GM12878 (cell line): ENCODE measurements at regions not wholly inside any gene's neighbourhood (a gene's known extent, or its start where the extent isn't known, plus 50 kb on each side); places are given as distances from the start of the nearest gene placed in this dataset.

Experiments
- ATAC-seq: fragments of 200-7000 bp; cut with Tn5 transposase; 3 replicates; pipeline ENCODE4 v1.9.1; 2020; ENCODE audit warnings: mild to moderate bottlenecking, moderate library complexity
- BruUV-seq: library from RNA; stranded (reverse); fragments of 400-500 nt; replicated peaks from 2 replicates; lab custom pipeline; 2021; lab: Mats Ljungman, UMichigan
- CTCF ChIA-PET: fragments of 300-600 bp; sonication (Branson Sonifier 250); formaldehyde crosslinking; extraction: SDS; loops from one replicate; lab custom pipeline; 2021; ENCODE audit warnings: inconsistent platforms; lab: Yijun Ruan, JAX
- POLR2A ChIA-PET: fragments of 350-600 bp; formaldehyde crosslinking; extraction: SDS; loops from one replicate; lab custom pipeline; 2021; ENCODE audit warnings: inconsistent platforms; lab: Charles Lee
- RAD21 ChIA-PET: fragments of 300-600 bp; sonication (Branson Sonifier 250); formaldehyde crosslinking; loops from one replicate; lab custom pipeline; 2023; ENCODE audit warnings: antibody characterized with exemption; ENCODE audit not compliant: unreplicated experiment; lab: Charles Lee
- SMC1A ChIA-PET: fragments of 300-600 bp; sonication (Branson Sonifier 250); formaldehyde crosslinking; loops from one replicate; lab custom pipeline; 2023; ENCODE audit not compliant: unreplicated experiment, uncharacterized antibody; lab: Charles Lee
- DNase-seq: peaks from one replicate; pipeline ENCODE4 v3.0.0-alpha.2; 2011; ENCODE audit warnings: low read depth, low spot score
- FAIRE-seq: peaks from 3 replicates; lab custom pipeline; 2011; peaks lifted over from hg19 to GRCh38; lab: Jason Lieb, UNC
- H2AFZ ChIP-seq: 2 replicates; pipeline ENCODE4 v1.6.0; 2011; ENCODE audit warnings: low read depth, low read length, control low read depth; ENCODE audit not compliant: control insufficient read depth
- H3K27ac ChIP-seq: 2 replicates; pipeline ENCODE4 v1.5.1; 2011; ENCODE audit warnings: control low read depth; ENCODE audit not compliant: control insufficient read depth, insufficient read depth
- H3K27me3 ChIP-seq, 2 experiments: replicated peaks in 1 of 2; 2 replicates each; pipeline versions ENCODE4 v1.6.0 to v1.6.1; 2011; ENCODE audit warnings: low read length in 1 of 2; ENCODE audit not compliant: control insufficient read depth in 2 of 2, insufficient read depth in 2 of 2
- H3K36me3 ChIP-seq, 2 experiments: 2 replicates each; pipeline ENCODE4 v1.5.1; 2011; ENCODE audit warnings: low read length in 1 of 2; ENCODE audit not compliant: control insufficient read depth in 2 of 2, insufficient read depth in 2 of 2
- H3K4me1 ChIP-seq: 2 replicates; pipeline ENCODE4 v1.6.1; 2011; ENCODE audit warnings: mild to moderate bottlenecking, low read length, moderate library complexity, mixed read lengths; ENCODE audit not compliant: control insufficient read depth, insufficient read depth
- H3K4me2 ChIP-seq: 2 replicates; pipeline ENCODE4 v1.6.0; 2011; ENCODE audit warnings: control low read depth; ENCODE audit not compliant: control insufficient read depth, insufficient read depth
- H3K4me3 ChIP-seq: fragments of 200-600 bp; sonication (generic); 2 replicates; pipeline ENCODE4 v1.5.1; 2016
- H3K79me2 ChIP-seq: 2 replicates; pipeline ENCODE4 v1.6.0; 2011; ENCODE audit warnings: low read length; ENCODE audit not compliant: control insufficient read depth, insufficient read depth
- H3K9ac ChIP-seq: 2 replicates; pipeline ENCODE4 v1.8.0; 2011; ENCODE audit warnings: low read length, control low read depth, mixed read lengths; ENCODE audit not compliant: control insufficient read depth, insufficient read depth
- H3K9me3 ChIP-seq: replicated peaks from 3 replicates; pipeline ENCODE4 v1.5.1; 2011; ENCODE audit warnings: mild to moderate bottlenecking, low read length; ENCODE audit not compliant: control insufficient read depth, insufficient read depth
- H4K20me1 ChIP-seq: 2 replicates; pipeline ENCODE4 v1.6.0; 2011; ENCODE audit not compliant: control insufficient read depth, insufficient read depth
- CHD4 ChIP-seq: fragments of 200-600 bp; sonication (generic); IDR thresholded peaks from 2 replicates; pipeline ENCODE4 v1.6.1; 2016; ENCODE audit warnings: mild to moderate bottlenecking
- CREB1 ChIP-seq: IDR thresholded peaks from 2 replicates; pipeline ENCODE4 v1.6.1; 2012; ENCODE audit warnings: low read depth, mild to moderate bottlenecking, inconsistent platforms
- GATAD2B ChIP-seq: fragments of 450-650 bp; conservative IDR thresholded peaks from 2 replicates; pipeline ENCODE4 v1.6.1; 2017; ENCODE audit warnings: low read depth, mild to moderate bottlenecking, moderate library complexity
- KAT2A ChIP-seq: conservative IDR thresholded peaks from 2 replicates; pipeline ENCODE4 v1.6.1; 2011; ENCODE audit warnings: low read depth, low read length; ENCODE audit not compliant: control insufficient read depth
- KLF5 ChIP-seq: fragments of 450-650 bp; IDR thresholded peaks from 2 replicates; pipeline ENCODE4 v1.6.1; 2014; ENCODE audit warnings: mild to moderate bottlenecking; ENCODE audit not compliant: partially characterized antibody
- RAD21 ChIP-seq: IDR thresholded peaks from 2 replicates; pipeline ENCODE4 v1.6.1; 2011; ENCODE audit warnings: mild to moderate bottlenecking, low read depth, low read length, moderate library complexity; ENCODE audit not compliant: insufficient read depth
- SMC3 ChIP-seq: IDR thresholded peaks from 2 replicates; pipeline ENCODE4 v1.6.1; 2011; ENCODE audit warnings: low read length, improper control_type of control experiment, borderline replicate concordance
- ZBTB33 ChIP-seq: fragments of 450-650 bp; IDR thresholded peaks from 2 replicates; pipeline ENCODE4 v1.6.1; 2017; ENCODE audit warnings: mild to moderate bottlenecking
- WGBS: methylation state at CpG from one replicate; pipeline ENCODE4 v1.1.6; 2016; ENCODE audit warnings: low lambda C conversion rate; ENCODE audit not compliant: insufficient replicate concordance, insufficient coverage; ENCODE audit errors: missing lambda C conversion rate; 5-methylcytosine and 5-hydroxymethylcytosine counted together
- in situ Hi-C: fragments of 300-500 bp; cut with MboI; formaldehyde crosslinking; loops from 9 replicates; pipeline ENCODE4 v1.14.3; 2018; ENCODE audit warnings: mixed read lengths
- intact Hi-C: fragments of 100-400 bp; cut with micrococcal nuclease; formaldehyde crosslinking; loops from one replicate; pipeline ENCODE4 v1.14.2; 2022; ENCODE audit not compliant: unreplicated experiment
- TF ChIP-seq, protein P1 (sequence below): fragments of 450-650 bp; formaldehyde crosslinking; IDR thresholded peaks from 2 replicates; pipeline ENCODE4 v1.4.0; 2022; ENCODE audit warnings: mild to moderate bottlenecking, moderate library complexity
- TF ChIP-seq, protein P2 (sequence below), 3 experiments: IDR thresholded peaks in 2 of 3; conservative IDR thresholded peaks in 1 of 3; 2 replicates each; pipeline ENCODE4 v1.5.1; 2011; ENCODE audit warnings: low read depth in 3 of 3, low read length in 3 of 3, mild to moderate bottlenecking in 3 of 3, control low read depth in 2 of 3, moderate library complexity in 2 of 3, inconsistent platforms in 1 of 3, mixed read lengths in 1 of 3; ENCODE audit not compliant: control insufficient read depth in 2 of 3, insufficient read depth in 1 of 3; ENCODE audit errors: extremely low read depth in 1 of 3

GRCh38 chr10:84608126-84608525, 279.7 kb downstream of the CCSER2 start (continued):
- TF ChIP-seq KLF5, result no peak
- TF ChIP-seq GATAD2B, result no peak
- TF ChIP-seq CREB1, result no peak
- TF ChIP-seq KAT2A, result no peak
- TF ChIP-seq, protein P1, sequence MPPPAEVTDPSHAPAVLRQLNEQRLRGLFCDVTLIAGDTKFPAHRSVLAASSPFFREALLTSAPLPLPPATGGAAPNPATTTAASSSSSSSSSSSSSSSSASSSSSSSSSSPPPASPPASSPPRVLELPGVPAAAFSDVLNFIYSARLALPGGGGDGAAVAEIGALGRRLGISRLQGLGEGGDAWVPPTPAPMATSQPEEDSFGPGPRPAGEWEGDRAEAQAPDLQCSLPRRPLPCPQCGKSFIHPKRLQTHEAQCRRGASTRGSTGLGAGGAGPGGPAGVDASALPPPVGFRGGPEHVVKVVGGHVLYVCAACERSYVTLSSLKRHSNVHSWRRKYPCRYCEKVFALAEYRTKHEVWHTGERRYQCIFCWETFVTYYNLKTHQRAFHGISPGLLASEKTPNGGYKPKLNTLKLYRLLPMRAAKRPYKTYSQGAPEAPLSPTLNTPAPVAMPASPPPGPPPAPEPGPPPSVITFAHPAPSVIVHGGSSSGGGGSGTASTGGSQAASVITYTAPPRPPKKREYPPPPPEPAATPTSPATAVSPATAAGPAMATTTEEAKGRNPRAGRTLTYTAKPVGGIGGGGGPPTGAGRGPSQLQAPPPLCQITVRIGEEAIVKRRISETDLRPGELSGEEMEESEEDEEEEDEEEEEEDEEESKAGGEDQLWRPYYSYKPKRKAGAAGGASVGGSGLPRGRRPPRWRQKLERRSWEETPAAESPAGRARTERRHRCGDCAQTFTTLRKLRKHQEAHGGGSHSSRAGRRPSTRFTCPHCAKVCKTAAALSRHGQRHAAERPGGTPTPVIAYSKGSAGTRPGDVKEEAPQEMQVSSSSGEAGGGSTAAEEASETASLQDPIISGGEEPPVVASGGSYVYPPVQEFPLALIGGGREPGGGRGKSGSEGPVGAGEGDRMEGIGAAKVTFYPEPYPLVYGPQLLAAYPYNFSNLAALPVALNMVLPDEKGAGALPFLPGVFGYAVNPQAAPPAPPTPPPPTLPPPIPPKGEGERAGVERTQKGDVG (CRISPR knock-in tag), result no peak

GRCh38 chr10:84613336-84614021, 285.1 kb downstream of the CCSER2 start:
- RAD21 ChIA-PET, result no interaction called here
- H3K27ac ChIP-seq, result no peak overlapping the region
- no TSS peak for BruUV-seq
- in situ Hi-C loops (no loop called here), intact Hi-C loops (loop anchor here (1.0 to 5.0 kb wide), 3 partner anchors 73 to 130 kb away; no protein-coding TSS in a partner anchor)
- H3K4me2 ChIP-seq, result no peak overlapping the region
- no peaks in the 10 kb centered on the region for H3K27me3 ChIP-seq
- H3K79me2 ChIP-seq, result no peaks in the 10 kb centered on the region
- TF ChIP-seq ZBTB33 (no peak), GATAD2B (no peak), RAD21 (peak; percentile 50), SMC3 (peak; percentile 24; the same call in 1 of the 2 replicates), CHD4 (no peak)
- TF ChIP-seq, protein P2, sequence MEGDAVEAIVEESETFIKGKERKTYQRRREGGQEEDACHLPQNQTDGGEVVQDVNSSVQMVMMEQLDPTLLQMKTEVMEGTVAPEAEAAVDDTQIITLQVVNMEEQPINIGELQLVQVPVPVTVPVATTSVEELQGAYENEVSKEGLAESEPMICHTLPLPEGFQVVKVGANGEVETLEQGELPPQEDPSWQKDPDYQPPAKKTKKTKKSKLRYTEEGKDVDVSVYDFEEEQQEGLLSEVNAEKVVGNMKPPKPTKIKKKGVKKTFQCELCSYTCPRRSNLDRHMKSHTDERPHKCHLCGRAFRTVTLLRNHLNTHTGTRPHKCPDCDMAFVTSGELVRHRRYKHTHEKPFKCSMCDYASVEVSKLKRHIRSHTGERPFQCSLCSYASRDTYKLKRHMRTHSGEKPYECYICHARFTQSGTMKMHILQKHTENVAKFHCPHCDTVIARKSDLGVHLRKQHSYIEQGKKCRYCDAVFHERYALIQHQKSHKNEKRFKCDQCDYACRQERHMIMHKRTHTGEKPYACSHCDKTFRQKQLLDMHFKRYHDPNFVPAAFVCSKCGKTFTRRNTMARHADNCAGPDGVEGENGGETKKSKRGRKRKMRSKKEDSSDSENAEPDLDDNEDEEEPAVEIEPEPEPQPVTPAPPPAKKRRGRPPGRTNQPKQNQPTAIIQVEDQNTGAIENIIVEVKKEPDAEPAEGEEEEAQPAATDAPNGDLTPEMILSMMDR (IDR thresholded peaks at IDR 0.05 in 2 of 3, conservative IDR thresholded peaks at IDR 0.05 in 1 of 3; ENCODE audit: control insufficient read depth in 2 of 3, extremely low read depth in 1 of 3, insufficient read depth in 1 of 3, low read depth in 3 of 3, low read length in 3 of 3), result peak; percentile 14 to 53 (median 19); a peak in 3 of 6 replicates
- no peaks in the 10 kb centered on the region for H3K36me3 ChIP-seq
- 32% methylated on average over 7 of the region's 7 CpGs for WGBS
- H3K9me3 ChIP-seq, result no peaks in the 10 kb centered on the region
- H3K4me3 ChIP-seq, result no peak overlapping the region
- DNase-seq, result no peak
- H2AFZ ChIP-seq, result no peak overlapping the region
- no peak for FAIRE-seq
- POLR2A ChIA-PET, result no interaction called here
- ATAC-seq, result peak; percentile 89
- CTCF ChIA-PET, result interaction anchor here (1.3 kb wide), 1 partner anchor 76 kb away, joined by 4 read pairs; no protein-coding TSS in a partner anchor
- no peaks in the 10 kb centered on the region for H3K4me1 ChIP-seq
- SMC1A ChIA-PET, result no interaction called here
- no peak overlapping the region for H3K9ac ChIP-seq
- H4K20me1 ChIP-seq, result no peaks in the 10 kb centered on the region
